Endothelial cell of umbilical vein (primary cell): ENCODE measurements at regions not wholly inside any gene's neighbourhood (a gene's known extent, or its start where the extent isn't known, plus 50 kb on each side); places are given as distances from the start of the nearest gene placed in this dataset.

Experiments
- BruUV-seq: library from RNA; stranded (reverse); fragments of 400-500 nt; replicated peaks from 2 replicates; lab custom pipeline; 2021; lab: Mats Ljungman, UMichigan
- CTCF ChIA-PET: fragments of 300-600, 350-600 bp; sonication (Branson Sonifier 250); formaldehyde crosslinking; loops from one replicate; lab custom pipeline; 2021; ENCODE audit warnings: antibody characterized with exemption, inconsistent platforms; lab: Charles Lee
- POLR2A ChIA-PET: fragments of 300-600, 350-600 bp; sonication (Branson Sonifier 250); formaldehyde crosslinking; loops from one replicate; lab custom pipeline; 2021; ENCODE audit warnings: antibody characterized with exemption, inconsistent platforms; lab: Charles Lee
- DNase-seq: peaks from one replicate; pipeline ENCODE4 v3.0.0-alpha.2; 2011; ENCODE audit warnings: low read depth, low spot score
- FAIRE-seq: peaks from 2 replicates; lab custom pipeline; 2011; peaks lifted over from hg19 to GRCh38; lab: Jason Lieb, UNC
- H2AFZ ChIP-seq: 2 replicates; pipeline ENCODE4 v1.6.0; 2012; ENCODE audit warnings: low read depth, low read length, control low read depth, inconsistent platforms
- H3K27ac ChIP-seq: 2 replicates; pipeline ENCODE4 v1.5.1; 2011; ENCODE audit warnings: low read depth, mild to moderate bottlenecking, control low read depth, low read length, moderate library complexity; ENCODE audit not compliant: insufficient read depth
- H3K27me3 ChIP-seq, 2 experiments: 2 replicates each; pipeline versions ENCODE4 v1.6.0 to v1.6.1; 2011; ENCODE audit warnings: low read length in 2 of 2, mixed read lengths in 1 of 2; ENCODE audit not compliant: control insufficient read depth in 2 of 2, insufficient read depth in 2 of 2
- H3K36me3 ChIP-seq, 2 experiments: 2 replicates in 1 of 2; 3 replicates in 1 of 2; pipeline ENCODE4 v1.5.1; 2011; ENCODE audit warnings: low read length in 2 of 2, mild to moderate bottlenecking in 1 of 2, moderate library complexity in 1 of 2; ENCODE audit not compliant: control insufficient read depth in 2 of 2, insufficient read depth in 2 of 2; ENCODE audit errors: extremely low read depth in 1 of 2
- H3K4me1 ChIP-seq: 3 replicates; pipeline ENCODE4 v1.5.1; 2011; ENCODE audit warnings: mild to moderate bottlenecking, low read length; ENCODE audit not compliant: control insufficient read depth, insufficient read depth; ENCODE audit errors: extremely low read depth
- H3K4me2 ChIP-seq: 2 replicates; pipeline ENCODE4 v1.6.1; 2011; ENCODE audit warnings: low read length, control low read depth, mixed read lengths; ENCODE audit not compliant: insufficient read depth
- H3K4me3 ChIP-seq, 3 experiments: fragments of 200-600 bp in 1 of 3; sonication (generic), shearing (Covaris generic) in 1 of 3; replicated peaks in 1 of 3; 2 replicates each; pipeline ENCODE4 v1.5.1; 2011 to 2016; ENCODE audit warnings: control low read depth in 3 of 3, low read length in 3 of 3, mild to moderate bottlenecking in 2 of 3, inconsistent platforms in 1 of 3, low read depth in 1 of 3, moderate library complexity in 1 of 3; ENCODE audit not compliant: insufficient read depth in 1 of 3
- H3K79me2 ChIP-seq: 2 replicates; pipeline ENCODE4 v1.6.0; 2012; ENCODE audit warnings: low read length, inconsistent platforms; ENCODE audit not compliant: control insufficient read depth, insufficient read depth
- H3K9ac ChIP-seq: replicated peaks from 2 replicates; pipeline ENCODE3; 2011; ENCODE audit warnings: low read length, control low read depth; ENCODE audit not compliant: insufficient read depth; ENCODE audit errors: extremely low read depth
- H3K9me1 ChIP-seq: replicated peaks from 3 replicates; pipeline ENCODE4 v1.6.0; 2011; ENCODE audit warnings: mild to moderate bottlenecking, low read length; ENCODE audit not compliant: control insufficient read depth, insufficient read depth; ENCODE audit errors: extremely low read depth
- H3K9me3 ChIP-seq: replicated peaks from 2 replicates; pipeline ENCODE4 v1.5.1; 2012; ENCODE audit warnings: low read length, inconsistent platforms; ENCODE audit not compliant: control insufficient read depth, insufficient read depth
- H4K20me1 ChIP-seq: replicated peaks from 2 replicates; pipeline ENCODE3; 2011; ENCODE audit warnings: mild to moderate bottlenecking, low read length; ENCODE audit not compliant: control insufficient read depth, insufficient read depth; ENCODE audit errors: extremely low read depth
- EZH2 ChIP-seq: IDR thresholded peaks from 2 replicates; pipeline ENCODE4 v1.6.1; 2012; ENCODE audit warnings: borderline replicate concordance, low read depth, mild to moderate bottlenecking, moderate library complexity, low read length, inconsistent platforms; ENCODE audit not compliant: severe bottlenecking
- FOS ChIP-seq: IDR thresholded peaks from 2 replicates; pipeline ENCODE4 v1.6.1; 2011; ENCODE audit warnings: mild to moderate bottlenecking, low read length, moderate library complexity, borderline replicate concordance; ENCODE audit not compliant: insufficient read depth
- GATA2 ChIP-seq: IDR thresholded peaks from 2 replicates; pipeline ENCODE4 v1.7.0; 2011; ENCODE audit warnings: low read depth, mild to moderate bottlenecking, moderate library complexity, mixed read lengths, low read length; ENCODE audit not compliant: insufficient read length, insufficient read depth
- JUN ChIP-seq: IDR thresholded peaks from 2 replicates; pipeline ENCODE4 v1.6.1; 2011; ENCODE audit warnings: borderline replicate concordance, low read depth; ENCODE audit not compliant: insufficient read length, insufficient read depth
- MAX ChIP-seq: IDR thresholded peaks from 2 replicates; pipeline ENCODE4 v1.6.1; 2011; ENCODE audit not compliant: insufficient read depth, insufficient read length
- MYC ChIP-seq: IDR thresholded peaks from one replicate; pipeline ENCODE4 v1.6.1; 2011; ENCODE audit warnings: mild to moderate bottlenecking, low read depth, low read length
- POLR2A ChIP-seq: IDR thresholded peaks from 2 replicates; pipeline ENCODE4 v1.6.1; 2012; ENCODE audit warnings: low read depth, mild to moderate bottlenecking, control low read depth, low read length
- POLR2AphosphoS5 ChIP-seq: IDR thresholded peaks from 2 replicates; pipeline ENCODE4 v1.6.1; 2012; ENCODE audit warnings: low read depth, mild to moderate bottlenecking, control low read depth, low read length, moderate library complexity; ENCODE audit not compliant: insufficient read depth
- dilution Hi-C: fragments of 300-500 bp; cut with MboI; formaldehyde crosslinking; loops from one replicate; pipeline ENCODE4 v1.15.0; 2019; ENCODE audit warnings: low sequenced_read_pairs; ENCODE audit not compliant: extremely low pct_ligation_motif_present
- intact Hi-C: fragments of 100-400 bp; cut with micrococcal nuclease; formaldehyde crosslinking; loops from one replicate; pipeline ENCODE4 v1.10.0; 2022
- TF ChIP-seq, protein P1 (sequence below), 2 donors: IDR thresholded peaks; 1 replicate in 1 of 2; 2 replicates in 1 of 2; pipeline ENCODE4 v1.5.1; 2011; ENCODE audit warnings: low read length in 2 of 2, mild to moderate bottlenecking in 2 of 2, moderate library complexity in 2 of 2, control low read depth in 1 of 2, inconsistent platforms in 1 of 2, low read depth in 1 of 2; ENCODE audit not compliant: insufficient read depth in 1 of 2; ENCODE audit errors: extremely low read depth in 1 of 2

DNA sequence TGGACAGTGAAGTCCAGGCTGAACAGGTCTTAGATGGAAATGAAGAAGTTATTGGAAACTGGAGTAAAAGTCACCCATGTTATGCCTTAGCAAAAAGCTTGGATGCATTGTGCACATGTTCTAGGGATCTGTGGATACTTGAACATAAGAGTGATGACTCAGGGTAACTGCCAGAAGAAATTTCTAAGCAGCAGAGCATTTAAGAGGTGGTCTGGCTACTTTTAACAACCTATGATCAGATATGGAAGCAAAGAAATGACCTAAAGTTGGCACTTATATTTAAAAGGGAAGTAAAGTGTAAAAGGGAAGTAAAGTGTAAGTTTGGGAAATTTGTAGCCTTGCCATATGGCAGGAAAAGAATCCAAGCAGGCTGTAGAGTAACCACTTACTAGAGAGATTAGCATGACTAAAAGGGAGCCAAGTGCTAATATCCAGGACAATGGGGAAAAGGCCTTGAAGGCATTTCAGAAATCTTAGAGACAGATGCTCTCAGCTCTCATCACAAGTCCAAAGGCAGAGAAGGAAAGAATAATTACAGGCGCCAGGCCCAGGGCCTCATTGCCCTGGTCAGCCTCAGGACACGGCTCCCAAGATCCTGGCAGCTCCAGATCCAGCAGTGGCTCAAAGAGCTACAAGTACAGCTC, 73.9 kb upstream of the KCNH8 start:
- dilution Hi-C loops (no loop called here), intact Hi-C loops (no loop called here)
- H3K9me1 ChIP-seq: no peaks in the 10 kb centered on the region
- no peaks in the 10 kb centered on the region for H3K27me3 ChIP-seq
- POLR2A ChIA-PET: no interaction called here
- no TSS peak for BruUV-seq
- H3K36me3 ChIP-seq: no peaks in the 10 kb centered on the region
- CTCF ChIA-PET: no interaction called here
- FAIRE-seq (no peak), DNase-seq (no peak)
- no peaks in the 10 kb centered on the region for H4K20me1 ChIP-seq
- H3K27ac ChIP-seq: no peak overlapping the region
- TF ChIP-seq GATA2: no peak
- TF ChIP-seq POLR2A: no peak
- no peak for TF ChIP-seq MAX
- TF ChIP-seq JUN: no peak
- no peak overlapping the region for H3K4me3 ChIP-seq
- H2AFZ ChIP-seq: no peak overlapping the region
- H3K9me3 ChIP-seq: no peaks in the 10 kb centered on the region
- no peaks in the 10 kb centered on the region for H3K79me2 ChIP-seq
- H3K4me1 ChIP-seq: no peaks in the 10 kb centered on the region
- H3K4me2 ChIP-seq: no peak overlapping the region
- no peak overlapping the region for H3K9ac ChIP-seq

DNA sequence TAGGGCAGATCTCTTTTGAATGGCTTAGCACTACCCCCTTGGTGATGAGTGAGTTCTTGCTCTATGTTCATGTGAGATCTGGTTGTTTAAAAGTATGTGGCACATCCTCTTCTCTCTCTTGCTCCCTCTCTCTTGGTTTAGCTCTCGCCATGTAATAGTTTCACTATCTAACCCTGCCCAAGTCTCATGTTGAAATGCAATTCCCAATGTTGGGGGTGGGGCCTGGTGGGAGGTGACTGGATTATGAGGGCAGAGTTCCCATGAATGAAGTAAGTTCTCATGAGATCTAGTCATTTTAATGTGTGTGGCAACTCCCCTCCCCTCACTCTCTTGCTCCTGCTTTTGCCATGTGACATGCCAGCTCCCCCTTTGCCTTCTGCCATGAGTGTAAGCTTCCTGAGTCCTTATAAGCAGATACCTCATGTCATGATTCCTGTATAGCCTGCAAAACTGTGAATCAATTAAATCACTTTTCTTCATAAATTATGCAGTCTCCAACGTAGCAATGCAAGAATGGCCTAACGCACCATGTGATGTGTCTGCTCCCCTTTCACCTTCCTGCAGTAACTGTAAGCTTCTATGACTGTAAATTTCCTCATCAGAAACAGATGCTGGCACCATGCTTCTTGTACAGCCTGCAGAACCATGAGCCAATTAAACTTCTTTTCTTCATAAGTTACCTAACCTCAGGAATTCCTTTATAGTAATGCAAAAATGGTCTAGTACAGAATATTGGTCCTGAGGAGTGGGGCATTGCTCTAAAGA, 74.8 kb upstream of the KCNH8 start:
- no peak overlapping the region for H3K4me3 ChIP-seq
- H3K9me1 ChIP-seq: no peaks in the 10 kb centered on the region
- dilution Hi-C loops: no loop called here
- FAIRE-seq (no peak), DNase-seq (no peak)
- no peak overlapping the region for H3K9ac ChIP-seq
- no peaks in the 10 kb centered on the region for H3K36me3 ChIP-seq
- H3K9me3 ChIP-seq: no peaks in the 10 kb centered on the region
- H3K27me3 ChIP-seq: no peaks in the 10 kb centered on the region
- no peaks in the 10 kb centered on the region for H4K20me1 ChIP-seq
- CTCF ChIA-PET: no interaction called here
- no peaks in the 10 kb centered on the region for H3K4me1 ChIP-seq
- intact Hi-C loops: no loop called here
- no peak overlapping the region for H2AFZ ChIP-seq
- BruUV-seq: no TSS peak
- H3K27ac ChIP-seq: no peak overlapping the region
- no peak overlapping the region for H3K4me2 ChIP-seq
- no peak for TF ChIP-seq FOS
- no peak for TF ChIP-seq GATA2
- TF ChIP-seq POLR2A: no peak
- TF ChIP-seq JUN: no peak
- TF ChIP-seq MAX: no peak
- no peak for TF ChIP-seq EZH2
- TF ChIP-seq POLR2AphosphoS5: no peak
- TF ChIP-seq MYC: no peak
- TF ChIP-seq, protein P1, sequence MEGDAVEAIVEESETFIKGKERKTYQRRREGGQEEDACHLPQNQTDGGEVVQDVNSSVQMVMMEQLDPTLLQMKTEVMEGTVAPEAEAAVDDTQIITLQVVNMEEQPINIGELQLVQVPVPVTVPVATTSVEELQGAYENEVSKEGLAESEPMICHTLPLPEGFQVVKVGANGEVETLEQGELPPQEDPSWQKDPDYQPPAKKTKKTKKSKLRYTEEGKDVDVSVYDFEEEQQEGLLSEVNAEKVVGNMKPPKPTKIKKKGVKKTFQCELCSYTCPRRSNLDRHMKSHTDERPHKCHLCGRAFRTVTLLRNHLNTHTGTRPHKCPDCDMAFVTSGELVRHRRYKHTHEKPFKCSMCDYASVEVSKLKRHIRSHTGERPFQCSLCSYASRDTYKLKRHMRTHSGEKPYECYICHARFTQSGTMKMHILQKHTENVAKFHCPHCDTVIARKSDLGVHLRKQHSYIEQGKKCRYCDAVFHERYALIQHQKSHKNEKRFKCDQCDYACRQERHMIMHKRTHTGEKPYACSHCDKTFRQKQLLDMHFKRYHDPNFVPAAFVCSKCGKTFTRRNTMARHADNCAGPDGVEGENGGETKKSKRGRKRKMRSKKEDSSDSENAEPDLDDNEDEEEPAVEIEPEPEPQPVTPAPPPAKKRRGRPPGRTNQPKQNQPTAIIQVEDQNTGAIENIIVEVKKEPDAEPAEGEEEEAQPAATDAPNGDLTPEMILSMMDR (IDR thresholded peaks at IDR 0.05; ENCODE audit: extremely low read depth in 1 of 2, insufficient read depth in 1 of 2, low read depth in 1 of 2, low read length in 2 of 2): no peak
- H3K79me2 ChIP-seq: no peaks in the 10 kb centered on the region
- POLR2A ChIA-PET: no interaction called here
